A549 (cell line): ENCODE measurements at regions not wholly inside any gene's neighbourhood (a gene's known extent, or its start where the extent isn't known, plus 50 kb on each side); places are given as distances from the start of the nearest gene placed in this dataset.

ENCODE experiments used
- CTCF ChIP-seq: fragments of >200 bp; sonication (Bioruptor Twin); formaldehyde crosslinking; IDR thresholded peaks from 3 replicates; pipeline ENCODE4 v1.5.1; 2016
- EP300 ChIP-seq, 2 experiments: fragments of >200 bp; sonication (Bioruptor Twin); formaldehyde crosslinking; IDR thresholded peaks; 2 replicates in 1 of 2; 3 replicates in 1 of 2; pipeline ENCODE4 v1.6.1; 2016 to 2017
- HMGXB4 ChIP-seq: fragments of 250-450 bp; sonication (Bioruptor Pico); IDR thresholded peaks from 2 replicates; pipeline ENCODE4 v1.5.0; 2021; ENCODE audit warnings: mild to moderate bottlenecking, moderate library complexity, borderline replicate concordance
- JUN ChIP-seq, 2 experiments: fragments of >200 bp; sonication (Bioruptor Twin); formaldehyde crosslinking; IDR thresholded peaks; 2 replicates in 1 of 2; 3 replicates in 1 of 2; pipeline ENCODE4 v1.6.1; 2016 to 2017
- POLR2A ChIP-seq: IDR thresholded peaks from 2 replicates; pipeline ENCODE4 v1.6.1; 2012; ENCODE audit warnings: mild to moderate bottlenecking, low read length
- RFX5 ChIP-seq: fragments of 450-650 bp; IDR thresholded peaks from 2 replicates; pipeline ENCODE4 v1.7.1; 2014; ENCODE audit warnings: antibody characterized with exemption, mild to moderate bottlenecking, moderate library complexity
- TF ChIP-seq, protein P1 (sequence below): IDR thresholded peaks from 2 replicates; pipeline ENCODE4 v1.6.1; 2012

DNA sequence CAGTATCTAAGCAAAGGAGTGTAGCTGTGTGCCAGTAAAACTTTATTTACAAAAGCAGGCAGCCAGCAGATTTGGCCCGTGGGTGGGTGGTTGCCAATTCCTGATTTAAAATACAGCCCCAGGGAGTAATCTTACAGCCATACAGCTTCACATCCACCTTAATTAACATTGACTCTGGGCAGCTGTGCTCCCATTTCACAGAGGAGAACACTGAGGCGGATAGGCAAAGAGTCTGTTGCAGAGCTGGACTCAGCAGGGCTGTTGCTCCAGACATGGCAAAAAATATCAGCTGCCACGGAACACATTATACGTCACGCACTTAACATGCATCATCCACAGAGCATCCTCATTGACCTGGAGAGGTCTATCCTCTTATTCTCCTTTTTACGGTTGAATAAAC, 289.9 kb downstream of the DHX35 start:
- TF ChIP-seq JUN (IDR thresholded peaks at IDR 0.05) (no peak), EP300 (IDR thresholded peaks at IDR 0.05) (no peak), CTCF (no peak), RFX5 (no peak), POLR2A (no peak), HMGXB4 (no peak)
- TF ChIP-seq, protein P1, sequence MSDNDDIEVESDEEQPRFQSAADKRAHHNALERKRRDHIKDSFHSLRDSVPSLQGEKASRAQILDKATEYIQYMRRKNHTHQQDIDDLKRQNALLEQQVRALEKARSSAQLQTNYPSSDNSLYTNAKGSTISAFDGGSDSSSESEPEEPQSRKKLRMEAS = no peak
